Cardiac muscle cell (in vitro differentiated cells and primary cell): ENCODE measurements at regions not wholly inside any gene's neighbourhood (a gene's known extent, or its start where the extent isn't known, plus 50 kb on each side); places are given as distances from the start of the nearest gene placed in this dataset.
A peak's percentile ranks its signal among the peaks of the same experiment; 100 is the strongest.

Experiments used
- DNase-seq, 2 donors: peaks; one replicate each; pipeline versions ENCODE4 v3.0.0 to v3.0.0-alpha.2; 2010 to 2017; ENCODE audit warnings: low read depth in 1 of 2, low spot score in 1 of 2
- H3K27ac ChIP-seq: fragments of 200-600 bp; sonication (generic); 2 replicates; pipeline ENCODE4 v1.5.1; 2016
- H3K27me3 ChIP-seq: fragments of 200-600 bp; sonication (generic); 2 replicates; pipeline ENCODE4 v1.6.0; 2016; ENCODE audit warnings: control low read depth
- H3K36me3 ChIP-seq: fragments of 200-600 bp; sonication (generic); 2 replicates; pipeline ENCODE4 v1.5.1; 2016; ENCODE audit warnings: control low read depth
- H3K4me1 ChIP-seq: fragments of 200-600 bp; sonication (generic); 2 replicates; pipeline ENCODE4 v1.8.1; 2017; ENCODE audit warnings: low read depth, mild to moderate bottlenecking, mixed run types
- H3K4me3 ChIP-seq: fragments of 200-600 bp; sonication (generic); 2 replicates; pipeline ENCODE4 v1.5.1; 2016; ENCODE audit warnings: mild to moderate bottlenecking
- H3K9me3 ChIP-seq: fragments of 200-600 bp; sonication (generic); 2 replicates; pipeline ENCODE4 v1.5.1; 2017; ENCODE audit warnings: low read depth, mild to moderate bottlenecking, control low read depth
- CTCF ChIP-seq: IDR thresholded peaks from 2 replicates; pipeline ENCODE4 v1.5.1; 2012; ENCODE audit warnings: low read depth, mild to moderate bottlenecking, low read length

- Histone ChIP-seq H3K4me3 (no peak overlapping the region), H3K4me1 (no peaks in the 10 kb centered on the region), H3K36me3 (no peaks in the 10 kb centered on the region), H3K9me3 (no peaks in the 10 kb centered on the region), H3K27ac (no peak overlapping the region), H3K27me3 (no peaks in the 10 kb centered on the region)
- no peak for DNase-seq
- no peak for TF ChIP-seq CTCF
Measured at GRCh38 chr21:31570824-31571566, 88.5 kb upstream of the SOD1 start.

GRCh38 chr21:31566611-31567010, 92.9 kb upstream of the SOD1 start:
- Histone ChIP-seq H3K4me1 (no peaks in the 10 kb centered on the region), H3K9me3 (no peaks in the 10 kb centered on the region), H3K27ac (no peak overlapping the region), H3K4me3 (no peak overlapping the region), H3K36me3 (no peaks in the 10 kb centered on the region), H3K27me3 (no peaks in the 10 kb centered on the region)
- DNase-seq: no peak
- no peak for TF ChIP-seq CTCF

- Histone ChIP-seq H3K27ac (no peak overlapping the region), H3K4me1 (no peaks in the 10 kb centered on the region), H3K36me3 (no peaks in the 10 kb centered on the region), H3K9me3 (no peaks in the 10 kb centered on the region), H3K27me3 (no peaks in the 10 kb centered on the region), H3K4me3 (no peak overlapping the region)
- peak; percentile 32 for TF ChIP-seq CTCF
- DNase-seq: peak in 1 of 2 donors; percentile 22
Measured at GRCh38 chr21:31566064-31566463, 93.4 kb upstream of the SOD1 start.

GRCh38 chr21:31564439-31564838, 95.1 kb upstream of the SOD1 start:
- no peak for DNase-seq
- H3K27ac ChIP-seq: no peak overlapping the region
- no peak for TF ChIP-seq CTCF

GRCh38 chr21:31560479-31560878, 99.0 kb upstream of the SOD1 start:
- Histone ChIP-seq H3K36me3 (no peaks in the 10 kb centered on the region), H3K27me3 (peaks cover 7% of the 10 kb centered on the region), H3K4me1 (no peaks in the 10 kb centered on the region), H3K27ac (no peak overlapping the region), H3K4me3 (no peak overlapping the region), H3K9me3 (no peaks in the 10 kb centered on the region)
- DNase-seq: no peak
- TF ChIP-seq CTCF: no peak

More at GRCh38 chr21:31564439-31564838, 95.1 kb upstream of the SOD1 start:
- Histone ChIP-seq H3K4me1 (no peaks in the 10 kb centered on the region), H3K4me3 (no peak overlapping the region), H3K9me3 (no peaks in the 10 kb centered on the region), H3K36me3 (no peaks in the 10 kb centered on the region), H3K27me3 (no peaks in the 10 kb centered on the region)
